ENCODE measurements at regions not wholly inside any gene's neighbourhood (a gene's known extent, or its start where the extent isn't known, plus 50 kb on each side); places are given as distances from the start of the nearest gene placed in this dataset.

GRCh38 chr1:214220891-214221290 lies 60.1 kb upstream of the SMYD2 start:
- no peak overlapping the region for H3K4me3 Mint-ChIP-seq
- intact Hi-C loops (cut with micrococcal nuclease): no loop called here
- H3K27ac Mint-ChIP-seq: no peak overlapping the region
- TF ChIP-seq CTCF (IDR thresholded peaks at IDR 0.05): no peak
- H3K27me3 Mint-ChIP-seq: peaks cover 21% of the 10 kb centered on the region
- H3K4me1 Mint-ChIP-seq: no peaks in the 10 kb centered on the region
- ChIA-PET POLR2A (no interaction called here), CTCF (no interaction called here)
- no peaks in the 10 kb centered on the region for H3K36me3 Mint-ChIP-seq (ENCODE audit: low read depth)
- no peaks in the 10 kb centered on the region for H3K9me3 Mint-ChIP-seq
- ATAC-seq (ENCODE audit: low read depth): no peak
- DNase-seq: no peak

GRCh38 chr1:214224611-214225354 lies 56.2 kb upstream of the SMYD2 start:
- CTCF ChIA-PET: no interaction called here
- intact Hi-C loops (cut with micrococcal nuclease): no loop called here

GRCh38 chr1:214228976-214229375 lies 52.0 kb upstream of the SMYD2 start:
- ChIA-PET CTCF (no interaction called here), POLR2A (no interaction called here)
- no peaks in the 10 kb centered on the region for H3K4me1 Mint-ChIP-seq
- no peak for TF ChIP-seq CTCF (IDR thresholded peaks at IDR 0.05)
- intact Hi-C loops (cut with micrococcal nuclease): no loop called here
- H3K4me3 Mint-ChIP-seq: no peak overlapping the region
- H3K36me3 Mint-ChIP-seq (ENCODE audit: low read depth): no peaks in the 10 kb centered on the region
- no peak overlapping the region for H3K27ac Mint-ChIP-seq
- ATAC-seq (ENCODE audit: low read depth) (no peak), DNase-seq (no peak)
- no peaks in the 10 kb centered on the region for H3K9me3 Mint-ChIP-seq
- peaks cover 14% of the 10 kb centered on the region for H3K27me3 Mint-ChIP-seq

More at GRCh38 chr1:214224611-214225354, 56.2 kb upstream of the SMYD2 start:
- H3K27ac Mint-ChIP-seq: no peak overlapping the region
- ATAC-seq (ENCODE audit: low read depth) (no peak), DNase-seq (no peak)
- H3K27me3 Mint-ChIP-seq: peaks cover 17% of the 10 kb centered on the region
- no peaks in the 10 kb centered on the region for H3K36me3 Mint-ChIP-seq (ENCODE audit: low read depth)
- H3K9me3 Mint-ChIP-seq: no peaks in the 10 kb centered on the region
- H3K4me1 Mint-ChIP-seq: no peaks in the 10 kb centered on the region
- no peak overlapping the region for H3K4me3 Mint-ChIP-seq
- POLR2A ChIA-PET: no interaction called here
- no peak for TF ChIP-seq CTCF (IDR thresholded peaks at IDR 0.05)

- DNase-seq: no peak
- H3K27ac Mint-ChIP-seq: no peak overlapping the region
- ATAC-seq (ENCODE audit: low read depth): no peak
- H3K36me3 Mint-ChIP-seq (ENCODE audit: low read depth): no peaks in the 10 kb centered on the region
- no peak for TF ChIP-seq CTCF (IDR thresholded peaks at IDR 0.05)
- H3K4me1 Mint-ChIP-seq: no peaks in the 10 kb centered on the region
- no peaks in the 10 kb centered on the region for H3K9me3 Mint-ChIP-seq
- H3K4me3 Mint-ChIP-seq: no peak overlapping the region
- CTCF ChIA-PET: interaction anchor here (1.3 kb wide), 1 partner anchor 100 kb away, joined by 3 read pairs; no protein-coding TSS in a partner anchor
- intact Hi-C loops (cut with micrococcal nuclease): no loop called here
- peaks cover 12% of the 10 kb centered on the region for H3K27me3 Mint-ChIP-seq
- POLR2A ChIA-PET: no interaction called here
These were observed 51.2 kb upstream of the SMYD2 start for GRCh38 chr1:214229736-214230135.
